ENCODE measurements at regions not wholly inside any gene's neighbourhood (a gene's known extent, or its start where the extent isn't known, plus 50 kb on each side); places are given as distances from the start of the nearest gene placed in this dataset.
A peak's percentile ranks its signal among the peaks of the same experiment; 100 is the strongest.

GRCh38 chr14:96727980-96728717, 69.0 kb upstream of the VRK1 start:
- no peak for DNase-seq (ENCODE audit: low read depth)

- no peak for DNase-seq (ENCODE audit: low read depth)
These were observed 67.3 kb upstream of the VRK1 start for GRCh38 chr14:96729889-96730288.

GRCh38 chr14:96730386-96730785, 66.8 kb upstream of the VRK1 start:
- DNase-seq (ENCODE audit: low read depth) = no peak

- no peak for DNase-seq (ENCODE audit: low read depth)
These were observed 63.0 kb upstream of the VRK1 start for GRCh38 chr14:96734076-96734622.

GRCh38 chr14:96735526-96735925, 61.7 kb upstream of the VRK1 start:
- no peak for DNase-seq (ENCODE audit: low read depth)

- no peak for DNase-seq (ENCODE audit: low read depth)
These were observed 60.7 kb upstream of the VRK1 start for GRCh38 chr14:96736439-96736838.

GRCh38 chr14:96737881-96738280, 59.3 kb upstream of the VRK1 start:
- no peak for DNase-seq (ENCODE audit: low read depth)

GRCh38 chr14:96739200-96739910, 57.8 kb upstream of the VRK1 start:
- no peak for DNase-seq (ENCODE audit: low read depth)

GRCh38 chr14:96741151-96741977, 55.8 kb upstream of the VRK1 start:
- peak; percentile 34 for DNase-seq (ENCODE audit: low read depth)

- DNase-seq (ENCODE audit: low read depth) = no peak
These were observed 52.9 kb upstream of the VRK1 start for GRCh38 chr14:96744262-96744661.

GRCh38 chr14:96745500-96746051, 51.6 kb upstream of the VRK1 start:
- peak; percentile 7 for DNase-seq (ENCODE audit: low read depth)

- no peak for DNase-seq (ENCODE audit: low read depth)
These were observed 51.1 kb upstream of the VRK1 start for GRCh38 chr14:96746101-96746500.

- DNase-seq (ENCODE audit: low read depth) = no peak
These were observed 50.2 kb upstream of the VRK1 start for GRCh38 chr14:96747006-96747405.

Measured in iris pigment epithelial cell (primary cell).